Hindlimb muscle (tissue), 1 donor: ENCODE measurements at regions not wholly inside any gene's neighbourhood (a gene's known extent, or its start where the extent isn't known, plus 50 kb on each side); places are given as distances from the start of the nearest gene placed in this dataset.
"Not testable (repeated sequence)": the region's sequence is repeated elsewhere in the genome, so short reads cannot be mapped to it uniquely, and the experiment has no call there.

Experiments
- DNase-seq: peaks from one replicate; pipeline ENCODE4 v3.0.0-alpha.2; 2013

DNA sequence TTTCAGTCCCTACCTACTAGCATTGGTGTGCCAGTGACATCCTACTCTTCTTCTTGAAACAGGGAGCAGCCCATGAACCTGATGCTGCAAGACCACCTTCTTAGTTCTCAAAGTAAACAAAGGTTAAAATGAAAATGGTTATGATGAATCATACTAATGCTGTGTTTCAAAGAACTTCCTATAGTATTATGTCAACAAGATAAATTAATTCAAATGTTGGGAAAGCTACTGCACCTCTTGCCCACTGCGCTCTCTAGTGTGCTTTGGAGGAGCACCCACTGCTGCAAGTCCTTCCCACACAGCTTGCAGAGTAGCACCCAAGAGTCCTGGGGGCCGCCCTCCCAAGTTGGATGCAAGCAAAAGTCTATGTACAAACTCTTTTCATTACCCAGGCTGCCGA is 81.1 kb downstream of the CD200R1L start:
- DNase-seq = no peak

DNA sequence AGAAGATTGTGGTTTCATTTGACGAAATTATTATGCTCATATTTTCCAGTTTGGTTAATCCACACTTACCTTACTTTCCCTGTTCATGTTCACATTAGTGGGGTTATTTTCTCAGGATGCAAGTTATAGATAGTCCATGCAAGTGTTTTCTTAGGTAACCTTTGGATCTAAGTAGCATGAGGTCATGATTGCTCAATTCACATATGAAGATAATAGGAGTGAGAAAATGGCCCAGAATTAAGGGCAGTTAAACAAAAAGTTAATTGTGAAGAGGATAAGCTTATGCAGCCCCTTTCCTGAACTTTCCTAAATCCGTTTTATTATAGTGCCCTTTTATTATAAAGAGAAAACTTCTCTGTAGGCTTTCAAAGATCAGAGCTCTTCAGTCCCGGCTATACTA is 83.4 kb downstream of the CD200R1L start:
- DNase-seq = no peak

DNA sequence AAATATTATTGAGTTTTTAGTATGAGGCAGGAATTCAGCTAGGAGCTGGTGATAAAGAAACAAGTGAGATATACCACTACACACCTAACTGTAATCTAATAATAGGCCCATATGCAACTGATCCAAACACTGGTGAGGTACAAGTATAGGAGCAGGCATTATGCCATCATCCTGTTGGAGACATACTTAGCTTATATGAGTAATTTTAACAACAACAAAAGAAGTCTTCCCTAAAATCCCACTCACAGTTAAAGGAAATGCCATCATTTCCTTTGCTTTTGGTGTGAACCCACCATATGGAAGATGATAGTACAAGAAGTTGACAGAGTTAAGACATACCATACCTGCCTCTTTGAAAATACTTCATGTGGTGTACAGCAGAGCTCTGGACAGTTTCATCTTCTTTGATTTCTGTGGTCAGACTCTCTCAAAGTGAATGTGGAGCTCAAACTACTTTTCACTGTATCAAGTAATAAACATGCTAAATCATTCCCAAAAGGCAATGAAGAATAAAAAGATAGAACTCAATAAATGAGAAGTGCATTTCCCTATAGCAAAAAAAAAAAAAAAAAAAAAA is 85.5 kb downstream of the CD200R1L start:
- no peak for DNase-seq

DNA sequence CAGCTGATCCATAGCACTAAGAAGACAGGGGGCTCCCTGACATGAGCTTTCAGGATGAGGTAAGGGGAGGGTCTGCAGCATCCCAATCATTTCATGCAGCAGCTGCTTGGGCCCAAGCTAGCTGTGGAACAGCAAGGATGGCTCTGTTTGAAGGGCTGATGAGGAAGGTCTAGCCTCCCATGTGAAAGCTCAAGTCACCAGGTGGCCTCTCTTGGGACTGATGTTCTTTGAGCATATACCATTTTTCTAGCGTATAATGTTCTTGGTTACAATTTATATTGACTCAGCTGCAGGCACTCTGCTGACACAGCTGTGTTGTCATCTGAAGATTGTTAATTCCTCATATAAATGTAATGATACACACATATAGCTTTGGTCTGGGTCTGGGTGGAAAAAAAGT is 87.0 kb downstream of the CD200R1L start:
- DNase-seq = no peak

DNA sequence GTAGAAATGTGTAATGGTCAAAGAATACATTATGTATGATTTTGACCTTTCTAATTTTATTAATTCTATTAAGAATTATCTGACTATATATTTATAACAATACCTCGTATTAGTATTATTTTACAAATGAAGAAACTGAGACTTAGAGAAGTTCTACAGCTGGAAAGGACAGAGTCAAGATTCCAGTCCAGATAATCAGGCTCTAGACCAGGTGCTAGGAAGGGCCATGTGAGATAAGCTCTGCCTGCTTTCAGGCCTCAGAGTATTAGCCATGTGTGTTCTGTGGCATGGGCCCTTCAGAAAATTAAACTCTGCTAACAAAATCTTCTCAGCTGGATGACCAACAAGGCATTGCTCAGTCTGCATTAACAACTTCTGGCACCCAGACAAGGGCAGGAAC is 87.5 kb downstream of the CD200R1L start:
- DNase-seq = no peak

DNA sequence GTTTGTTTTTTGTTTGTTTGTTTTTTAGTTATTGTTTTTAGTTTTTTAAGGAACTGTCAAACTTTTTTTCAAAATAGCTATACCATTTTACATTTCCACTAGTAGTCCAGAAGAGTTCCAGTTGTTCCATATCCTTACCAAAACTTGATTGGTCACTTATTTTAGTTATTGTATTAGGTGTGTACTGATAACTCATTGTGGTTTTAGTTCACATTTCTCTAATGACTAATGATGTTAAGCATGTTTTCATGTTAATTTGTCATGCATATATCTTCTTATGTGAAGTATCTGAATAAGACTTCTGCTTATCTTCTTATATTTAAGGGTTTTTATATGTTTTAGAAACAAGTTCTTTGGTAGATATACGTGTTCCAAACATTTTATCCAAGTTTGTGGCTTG is 89.5 kb downstream of the CD200R1L start:
- no peak for DNase-seq

DNA sequence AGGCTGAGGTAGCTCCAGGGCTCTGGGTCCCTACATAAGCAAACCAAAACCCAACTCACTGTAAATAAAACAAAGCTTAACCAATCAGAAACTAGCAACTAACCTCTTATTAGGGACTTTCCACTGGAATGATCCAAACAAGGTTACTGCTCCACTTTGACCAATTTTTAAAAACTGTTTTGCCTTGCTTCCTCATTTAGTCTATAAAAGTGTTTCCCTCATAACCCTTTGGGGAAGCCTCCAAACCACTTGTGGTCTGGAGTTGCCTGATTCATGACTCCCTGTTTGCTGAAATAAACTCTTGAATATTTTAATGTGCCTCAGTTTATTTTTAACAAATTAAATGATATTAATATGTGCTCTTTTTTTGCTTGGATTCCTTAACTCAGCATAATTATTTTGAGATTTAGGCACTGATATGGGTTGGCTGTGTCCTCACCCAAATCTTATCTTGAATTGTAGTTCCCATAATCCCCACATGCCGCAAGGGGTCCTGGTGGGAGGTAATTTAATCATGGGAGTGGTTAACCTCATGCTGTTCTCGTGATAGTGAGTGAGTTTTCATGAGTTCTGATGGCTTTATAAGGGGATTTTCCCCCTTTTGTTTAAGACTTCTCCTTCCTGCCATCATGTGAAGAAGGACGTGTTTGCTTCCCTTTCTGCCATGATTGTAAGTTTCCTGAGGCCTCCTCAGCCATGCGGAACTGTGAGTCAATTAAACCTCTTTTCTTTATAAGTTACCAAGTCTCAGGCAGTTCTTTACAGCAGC is 90.6 kb downstream of the CD200R1L start:
- DNase-seq = no peak

DNA sequence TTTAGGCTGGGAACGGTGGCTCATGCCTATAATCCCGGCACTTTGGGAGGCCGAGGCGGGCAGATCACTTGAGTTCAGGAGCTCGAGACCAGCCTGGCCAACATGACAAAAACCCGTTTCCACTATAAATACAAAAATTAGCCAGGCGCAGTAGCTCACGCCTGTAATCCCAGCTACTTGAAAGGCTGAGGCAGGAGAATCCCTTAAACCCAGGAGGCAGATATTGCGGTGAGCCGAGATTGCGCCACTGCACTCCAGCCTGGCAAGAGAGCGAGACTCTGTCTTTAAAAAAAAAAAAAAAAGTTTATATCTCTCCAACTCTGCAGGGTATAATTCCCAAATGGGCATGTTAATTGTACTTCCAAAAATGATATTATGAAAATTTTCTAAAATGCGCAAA is 91.6 kb downstream of the CD200R1L start:
- DNase-seq = not testable (repeated sequence)

DNA sequence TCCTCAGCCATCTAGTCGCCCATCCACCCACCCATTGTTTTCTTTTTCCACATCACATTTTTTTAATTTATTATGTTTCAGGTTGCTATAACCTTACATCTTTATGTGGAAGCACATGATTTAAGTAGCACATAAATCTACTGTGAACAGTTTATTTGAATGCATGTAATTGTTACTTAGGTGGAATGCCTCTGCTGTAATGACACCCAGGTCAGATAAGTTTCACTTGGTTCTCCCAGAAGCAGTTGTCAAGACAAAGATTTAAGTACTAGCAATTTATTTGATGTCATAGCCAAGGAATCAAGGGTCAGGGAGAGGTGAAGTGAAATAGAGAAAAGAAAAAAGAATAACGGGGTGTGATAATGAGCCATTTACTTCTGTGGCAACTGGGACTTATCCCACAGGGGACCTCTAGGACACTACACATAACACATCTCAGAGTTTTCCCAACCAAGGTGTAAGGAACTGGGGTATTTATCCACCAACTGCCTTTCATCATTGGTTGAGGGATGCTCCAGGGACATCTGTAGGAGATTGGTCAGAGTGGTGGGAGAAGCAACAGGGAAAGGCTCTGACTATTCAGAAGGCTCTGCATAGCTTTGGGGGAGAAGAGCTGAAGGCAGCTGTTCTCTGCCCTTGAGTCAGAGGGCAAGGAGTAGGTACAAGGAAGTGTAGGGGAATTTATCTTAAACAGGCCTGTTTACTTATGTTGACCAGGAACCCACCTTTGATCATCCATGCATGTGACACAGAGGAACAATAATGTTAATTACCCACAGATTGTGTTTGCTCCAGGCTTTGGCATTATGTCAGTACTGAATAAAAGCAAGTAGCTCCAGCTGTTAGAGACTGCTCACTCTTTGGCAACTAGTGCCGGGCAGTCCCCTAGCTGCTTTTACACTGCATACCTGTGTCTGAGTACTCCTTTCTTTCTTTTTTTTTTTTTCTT is 94.8 kb downstream of the CD200R1L start:
- DNase-seq = no peak

DNA sequence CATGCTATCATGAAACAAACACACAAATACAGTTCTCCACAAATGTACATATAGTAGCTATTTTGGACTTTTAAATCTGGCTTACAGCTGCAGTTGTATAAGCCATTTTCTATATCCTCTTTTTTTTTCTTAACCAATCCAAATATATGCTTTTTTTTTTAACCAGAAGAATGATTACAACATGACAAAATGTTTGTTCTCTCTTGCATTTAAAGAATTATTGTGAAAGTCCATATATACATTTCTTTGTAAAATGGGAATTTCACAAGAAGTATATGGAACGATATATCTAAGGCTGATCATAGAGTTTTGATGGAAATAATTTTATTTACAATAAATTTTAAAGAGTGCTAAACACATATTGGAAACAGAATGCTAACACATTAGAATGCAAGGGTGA is 95.6 kb downstream of the CD200R1L start:
- no peak for DNase-seq

DNA sequence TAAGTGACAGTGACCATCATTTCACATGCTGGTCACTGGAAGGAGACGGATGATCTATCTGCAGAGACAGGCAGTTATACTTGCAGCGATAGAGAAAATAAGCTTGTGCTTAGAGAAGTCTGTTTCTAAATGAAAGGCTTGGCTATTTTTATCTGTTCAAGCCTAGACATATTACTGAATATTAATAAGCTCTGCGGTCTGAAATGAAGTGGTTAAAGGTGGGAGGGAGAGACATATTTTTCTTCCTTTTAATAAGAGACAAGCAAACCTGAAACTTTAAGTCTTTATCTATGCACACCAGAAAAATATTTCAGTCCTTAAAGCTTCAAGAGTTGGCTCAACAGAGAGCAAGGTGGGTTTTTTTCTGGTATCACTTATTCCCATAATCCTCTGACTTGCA is 99.0 kb downstream of the CD200R1L start:
- no peak for DNase-seq

DNA sequence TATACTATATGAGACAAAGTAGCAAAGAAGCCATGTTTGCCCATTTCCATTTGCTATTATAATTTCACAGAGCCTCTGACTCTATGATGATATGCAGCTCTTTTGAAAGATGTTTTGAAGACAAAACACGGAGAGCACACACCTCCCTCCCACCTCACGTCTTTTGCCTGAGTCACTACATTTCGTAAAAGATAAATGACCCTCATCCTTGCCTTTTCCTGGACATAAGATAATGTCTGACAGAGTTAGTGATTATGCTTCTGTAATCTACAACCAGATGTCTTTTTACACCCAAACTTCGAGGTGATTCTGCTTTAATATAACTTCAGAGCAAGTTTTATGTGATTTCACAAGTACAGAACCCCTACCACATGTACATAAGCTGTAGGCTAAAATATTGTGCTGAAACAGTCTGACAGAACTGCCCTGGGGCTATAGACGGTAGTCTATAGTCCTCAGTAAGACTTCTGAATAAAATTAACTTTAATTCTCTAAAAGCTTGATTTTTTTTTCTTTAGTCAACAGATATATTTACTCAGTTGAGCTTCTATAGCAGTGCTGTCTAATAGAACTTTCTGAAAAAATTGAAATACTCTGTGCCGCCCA is 99.9 kb downstream of the CD200R1L start:
- DNase-seq = no peak

DNA sequence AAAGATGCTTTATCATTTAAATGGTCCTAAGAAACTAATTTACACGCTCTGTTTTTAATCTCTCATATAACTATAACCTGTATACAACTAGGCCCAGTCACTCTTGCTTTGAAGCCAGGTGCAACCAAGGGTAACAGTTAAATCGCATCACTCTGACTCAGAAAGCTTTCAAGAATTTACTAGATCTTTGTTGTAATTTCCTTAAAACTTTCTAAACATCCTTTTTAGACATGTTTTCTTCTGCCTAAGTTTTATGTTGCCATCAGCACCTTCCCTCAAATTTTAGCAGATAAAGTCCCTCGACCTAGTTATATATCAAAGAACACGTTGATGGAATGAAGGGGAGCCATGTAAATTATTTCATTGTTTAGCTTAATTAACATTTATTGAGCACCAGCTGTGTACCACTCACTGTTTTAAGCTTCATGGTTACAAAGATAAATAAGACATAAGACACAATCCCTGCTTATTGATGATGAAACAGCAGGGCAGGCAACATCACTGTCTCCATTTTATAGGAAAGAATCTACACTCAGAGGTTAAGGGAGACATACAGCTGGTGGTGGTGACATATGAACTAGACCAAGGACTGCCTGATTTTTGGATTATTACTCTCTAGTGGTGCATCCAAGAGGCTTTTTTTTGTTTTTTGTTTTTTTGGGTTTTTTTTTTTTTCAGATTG is 101.0 kb downstream of the CD200R1L start:
- DNase-seq = no peak

DNA sequence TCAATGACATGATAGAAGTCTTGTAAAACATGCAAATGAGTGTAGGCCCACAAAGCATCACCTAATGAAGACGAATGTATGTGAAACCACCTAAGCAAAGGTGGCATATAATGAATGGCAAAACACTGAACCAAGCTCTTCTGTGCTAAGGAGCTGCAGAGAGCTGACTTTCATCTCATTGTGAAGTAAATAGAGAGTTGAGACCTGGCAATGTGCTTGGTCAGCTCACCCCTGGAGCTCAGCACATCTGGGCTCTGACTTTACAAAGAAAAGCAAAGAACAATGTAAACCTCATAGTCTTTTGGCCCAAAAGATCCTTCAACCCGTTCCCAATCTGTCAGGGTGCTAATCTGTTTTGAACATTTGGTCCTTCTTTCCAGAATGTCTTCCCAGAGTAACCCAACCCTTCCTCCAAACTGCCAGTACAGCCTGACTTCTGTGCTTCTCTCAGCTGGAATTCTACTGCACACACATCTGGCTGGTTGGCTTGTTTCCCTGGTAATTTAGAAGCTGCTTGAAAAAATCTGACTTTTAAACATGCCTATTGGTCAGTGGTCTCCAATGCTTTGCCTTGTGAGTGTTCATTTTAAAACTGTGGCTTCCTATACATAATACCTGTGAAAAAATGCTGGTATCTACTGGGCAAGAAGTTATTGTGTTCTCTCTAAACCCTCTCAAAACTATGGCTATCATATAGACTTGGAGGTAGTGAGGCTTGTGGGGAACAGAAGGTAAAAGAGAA is 101.7 kb downstream of the CD200R1L start:
- peak; percentile 84 for DNase-seq

DNA sequence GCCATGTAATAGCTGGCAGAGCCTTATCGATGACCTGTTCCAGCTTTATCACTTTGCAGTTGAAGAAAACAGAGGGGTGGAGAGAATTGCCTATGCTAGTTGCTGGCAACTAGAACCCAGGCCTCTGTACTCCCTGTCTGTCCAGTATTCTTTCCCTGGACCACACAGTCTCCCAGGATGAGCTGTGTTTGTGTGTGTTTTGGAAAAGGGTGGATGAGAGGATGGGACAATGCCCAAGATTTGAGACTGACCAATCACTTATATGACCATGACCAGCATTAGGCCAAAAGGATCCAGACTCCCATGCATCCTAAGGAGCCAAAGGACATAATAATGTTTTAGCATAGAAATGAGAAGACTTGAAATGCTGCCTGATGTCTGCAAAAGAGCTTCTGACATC is 102.6 kb downstream of the CD200R1L start:
- DNase-seq = peak; percentile 69

DNA sequence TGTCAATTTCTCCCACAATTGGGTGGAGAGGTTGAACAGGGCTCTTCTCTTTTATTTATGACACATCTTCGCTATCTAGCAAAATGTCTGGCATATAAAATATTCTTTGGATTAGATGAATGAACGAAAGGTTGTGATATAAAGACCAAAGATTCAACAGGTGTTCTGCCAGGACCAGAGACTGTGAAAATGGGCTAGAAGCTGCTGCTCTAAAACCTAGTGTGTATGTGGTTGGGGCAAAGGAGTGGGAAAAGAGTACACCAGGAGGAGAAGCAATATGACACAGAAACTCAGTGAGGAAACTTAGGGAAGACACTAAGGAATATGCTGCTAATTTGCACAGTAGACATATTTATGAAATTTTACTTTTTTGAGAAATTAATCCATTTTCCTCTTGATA is 102.0 kb upstream of the CCDC80 start:
- DNase-seq = no peak

DNA sequence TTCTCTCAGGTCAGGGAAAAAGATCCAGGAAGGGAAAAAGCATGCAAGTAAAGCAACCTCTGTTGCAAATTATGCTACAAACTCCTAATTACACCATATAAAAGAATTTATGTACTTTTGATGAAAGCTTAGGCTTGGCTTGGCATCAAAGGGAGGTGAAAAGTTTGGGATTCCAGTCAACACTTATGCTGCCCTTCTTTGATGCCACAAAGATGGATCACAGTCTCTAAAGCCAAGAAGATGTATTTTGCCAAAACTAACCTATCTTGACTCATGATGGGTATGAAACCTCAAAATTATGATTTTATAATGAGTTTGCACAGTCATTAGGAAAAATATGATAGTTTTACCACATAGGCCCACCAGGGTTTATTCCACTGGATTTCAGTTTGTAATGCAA is 101.0 kb upstream of the CCDC80 start:
- DNase-seq = no peak

DNA sequence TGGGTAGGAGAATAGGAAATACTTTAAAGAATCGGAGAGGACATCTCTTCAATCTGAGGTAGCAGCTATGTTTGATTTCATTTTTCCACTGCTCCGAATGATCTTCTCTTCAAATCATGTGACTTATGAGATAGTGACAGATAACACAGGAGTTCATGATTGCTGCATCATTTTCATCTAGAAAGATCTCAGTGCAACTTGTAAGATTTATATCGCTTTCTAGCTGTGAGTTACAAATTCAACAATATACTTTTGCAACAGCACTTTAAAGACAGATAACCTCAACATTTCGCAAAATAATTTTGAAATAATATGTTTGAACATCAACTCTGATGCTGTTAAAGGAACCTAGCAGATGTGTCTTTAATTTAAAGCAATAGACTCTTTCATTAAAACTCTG is 99.9 kb upstream of the CCDC80 start:
- no peak for DNase-seq

DNA sequence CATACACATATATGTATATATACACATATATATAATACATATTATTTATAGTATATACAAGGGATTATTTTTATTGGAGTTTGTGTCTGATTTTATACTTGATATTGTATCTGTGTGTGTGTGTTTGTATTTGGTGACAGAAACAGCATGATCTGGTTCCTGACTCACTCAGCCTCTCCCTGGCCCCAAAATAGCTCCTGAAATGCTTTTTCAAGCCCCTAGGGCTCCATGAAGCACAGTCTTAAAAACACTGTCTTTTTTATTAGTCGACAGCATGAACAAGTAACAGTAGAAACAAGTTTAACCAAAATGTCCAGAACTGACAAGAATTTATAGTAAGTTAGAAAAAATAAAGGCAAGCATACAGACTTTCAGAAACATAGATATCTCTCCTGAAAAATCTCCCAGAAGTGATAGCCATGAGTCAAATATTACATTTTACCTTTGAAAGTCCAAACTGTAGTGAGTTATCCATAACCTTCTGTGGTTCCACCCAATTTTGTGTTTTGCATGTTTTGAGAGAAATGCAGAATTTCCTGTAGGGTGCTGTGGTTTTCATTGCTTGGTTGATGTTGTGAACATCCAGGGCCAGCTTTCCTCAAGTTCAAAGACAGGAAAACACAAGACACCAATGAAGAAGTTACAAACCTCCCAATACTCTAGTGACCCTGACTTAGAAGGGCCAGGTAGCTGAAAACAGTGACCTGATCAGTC is 98.5 kb upstream of the CCDC80 start:
- no peak for DNase-seq

DNA sequence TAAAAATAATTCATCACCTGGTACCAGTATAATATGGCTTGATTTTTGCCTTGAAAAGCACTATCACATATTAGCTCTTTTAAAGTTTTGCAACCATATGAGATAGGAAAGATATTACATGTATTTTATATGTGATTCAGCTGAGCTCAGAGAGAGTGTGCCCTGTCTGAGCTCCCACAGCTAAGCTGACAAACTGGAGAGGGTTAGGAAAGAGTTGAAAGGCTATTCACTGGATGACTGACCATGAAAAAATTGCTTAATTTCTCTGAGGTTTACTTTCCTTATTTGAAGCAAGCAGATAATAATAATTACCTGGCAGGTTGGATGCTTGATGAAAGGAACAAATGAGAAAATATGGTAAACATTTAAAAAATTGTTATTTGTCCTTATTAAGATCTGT is 97.4 kb upstream of the CCDC80 start:
- no peak for DNase-seq
